Ovary (tissue), 7 donors: ENCODE measurements at regions not wholly inside any gene's neighbourhood (a gene's known extent, or its start where the extent isn't known, plus 50 kb on each side); places are given as distances from the start of the nearest gene placed in this dataset.

ENCODE experiments used
- DNase-seq, 5 donors: peaks; one replicate each; pipeline ENCODE4 v3.0.0-alpha.2; 2019 to 2020
- H3K27ac ChIP-seq, 2 donors: fragments of 200-600 bp; one replicate each; pipeline versions ENCODE4 v1.5.1 to v1.8.0; 2019 to 2022
- H3K27me3 ChIP-seq: fragments of 200-600 bp; one replicate; pipeline ENCODE4 v1.8.0; 2022
- H3K36me3 ChIP-seq: fragments of 200-600 bp; sonication (generic); one replicate; pipeline ENCODE4 v1.5.1; 2019
- H3K4me1 ChIP-seq: one replicate; pipeline ENCODE4 v1.8.1; 2013; ENCODE audit warnings: mild to moderate bottlenecking, moderate library complexity; ENCODE audit not compliant: insufficient read depth
- H3K4me3 ChIP-seq: fragments of 200-600 bp; sonication (generic); one replicate; pipeline ENCODE4 v1.5.1; 2017
- H3K9me3 ChIP-seq, 2 donors: fragments of 200-600 bp in 1 of 2; sonication (generic) in 1 of 2; one replicate each; pipeline versions ENCODE4 v1.5.1 to v1.8.1; 2013 to 2019; ENCODE audit warnings: mild to moderate bottlenecking in 1 of 2, moderate library complexity in 1 of 2
- EP300 ChIP-seq: sonication (generic); formaldehyde crosslinking; IDR thresholded peaks from one replicate; pipeline ENCODE4 v1.6.1; 2017; ENCODE audit warnings: antibody characterized with exemption
- POLR2A ChIP-seq: fragments of 450-650 bp; IDR thresholded peaks from one replicate; pipeline ENCODE4 v1.6.1; 2017; ENCODE audit warnings: antibody characterized with exemption, mild to moderate bottlenecking, moderate library complexity
- WGBS, 3 donors: extraction: QIAGEN DNeasy Blood & Tissue Kit in 1 of 3; methylation state at CpG; one replicate each; pipeline versions ENCODE4 v1.1.5 to v1.1.7; 2013 to 2017; 5-methylcytosine and 5-hydroxymethylcytosine counted together
- intact Hi-C, 4 donors: fragments of 100-400 bp; cut with DNase I; formaldehyde crosslinking; loops; one replicate each; pipeline versions ENCODE4 v1.11.0 to v1.15.1; 2022 to 2023
- TF ChIP-seq, protein P1 (sequence below), 3 donors: fragments of 450-650 bp in 2 of 3; fragments of 200-600 bp in 1 of 3; IDR thresholded peaks; one replicate each; pipeline versions ENCODE4 v1.5.1 to v1.8.0; 2016 to 2022; ENCODE audit warnings: antibody characterized with exemption in 3 of 3, mild to moderate bottlenecking in 1 of 3
- donor health status: DM: no; HTN: no; CAD: no; lungs with moderate emphysema.
- donor health status: DM: no; HTN: no; CAD: no.
- donor health status: Bipolar disorder and iron deficiency.
- donor health status: DM: no; HTN: no; CAD: no.
- donor health status: DM: yes; HTN: yes; CAD: no.

DNA sequence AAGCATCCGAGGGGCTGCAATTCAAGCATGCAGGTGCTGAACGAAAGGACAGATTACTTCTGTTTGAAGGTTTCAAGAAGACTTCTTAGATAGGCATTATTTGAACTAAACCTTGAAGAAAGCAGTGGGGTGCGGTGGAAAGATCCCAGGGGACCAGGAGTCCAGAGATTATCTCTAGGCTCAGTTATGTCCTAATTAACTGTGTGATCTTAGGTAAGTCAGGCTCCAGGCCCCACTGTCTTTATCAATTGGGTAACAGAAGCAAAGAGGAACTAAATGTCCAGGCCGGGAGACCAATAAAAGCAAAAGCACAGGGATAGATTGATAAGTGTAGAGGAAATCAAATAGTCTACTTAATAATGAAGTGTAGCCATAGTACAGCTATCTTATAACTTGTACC, 72.9 kb upstream of the CDC42BPA start:
- Histone ChIP-seq H3K36me3 (no peaks in the 10 kb centered on the region), H3K9me3 (no peaks in the 10 kb centered on the region), H3K4me3 (no peak overlapping the region), H3K27ac (no peak overlapping the region), H3K27me3 (no peaks in the 10 kb centered on the region), H3K4me1 (no peaks in the 10 kb centered on the region)
- WGBS, 3 donors: 81 to 91% (median 85%) methylated on average over 4 of the region's 4 CpGs
- TF ChIP-seq, protein P1, sequence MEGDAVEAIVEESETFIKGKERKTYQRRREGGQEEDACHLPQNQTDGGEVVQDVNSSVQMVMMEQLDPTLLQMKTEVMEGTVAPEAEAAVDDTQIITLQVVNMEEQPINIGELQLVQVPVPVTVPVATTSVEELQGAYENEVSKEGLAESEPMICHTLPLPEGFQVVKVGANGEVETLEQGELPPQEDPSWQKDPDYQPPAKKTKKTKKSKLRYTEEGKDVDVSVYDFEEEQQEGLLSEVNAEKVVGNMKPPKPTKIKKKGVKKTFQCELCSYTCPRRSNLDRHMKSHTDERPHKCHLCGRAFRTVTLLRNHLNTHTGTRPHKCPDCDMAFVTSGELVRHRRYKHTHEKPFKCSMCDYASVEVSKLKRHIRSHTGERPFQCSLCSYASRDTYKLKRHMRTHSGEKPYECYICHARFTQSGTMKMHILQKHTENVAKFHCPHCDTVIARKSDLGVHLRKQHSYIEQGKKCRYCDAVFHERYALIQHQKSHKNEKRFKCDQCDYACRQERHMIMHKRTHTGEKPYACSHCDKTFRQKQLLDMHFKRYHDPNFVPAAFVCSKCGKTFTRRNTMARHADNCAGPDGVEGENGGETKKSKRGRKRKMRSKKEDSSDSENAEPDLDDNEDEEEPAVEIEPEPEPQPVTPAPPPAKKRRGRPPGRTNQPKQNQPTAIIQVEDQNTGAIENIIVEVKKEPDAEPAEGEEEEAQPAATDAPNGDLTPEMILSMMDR (IDR thresholded peaks at IDR 0.05): no peak
- TF ChIP-seq POLR2A (no peak), EP300 (no peak)
- no peak for DNase-seq
- intact Hi-C loops: loop anchor here in 1 of 4 donors (5.0 kb wide), 1 partner anchor 219 kb away; no protein-coding TSS in a partner anchor

DNA sequence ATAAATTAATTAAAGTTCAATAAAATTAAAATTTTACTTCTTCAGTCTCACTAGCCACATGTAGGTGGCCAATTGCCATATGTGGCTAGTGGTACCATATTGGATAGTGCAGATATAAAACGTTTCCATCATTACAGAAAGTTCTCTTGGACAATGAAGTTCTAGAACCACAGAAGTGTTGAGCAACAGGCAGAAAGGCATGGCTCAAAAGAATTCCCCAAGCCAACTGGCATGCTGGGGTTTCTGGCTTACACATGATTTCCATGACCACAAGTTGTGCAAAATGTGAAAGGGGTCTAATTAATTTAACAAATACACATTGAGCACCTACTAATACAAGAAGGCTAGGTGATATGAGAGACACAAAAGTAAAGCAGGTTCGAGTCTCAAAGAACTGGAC, 72.2 kb upstream of the CDC42BPA start:
- no peaks in the 10 kb centered on the region for H3K4me1 ChIP-seq
- H3K4me3 ChIP-seq: no peak overlapping the region
- intact Hi-C loops: loop anchor here in 1 of 4 donors (5.0 kb wide), 1 partner anchor 218 kb away; no protein-coding TSS in a partner anchor
- H3K9me3 ChIP-seq: no peaks in the 10 kb centered on the region
- TF ChIP-seq, protein P1 (IDR thresholded peaks at IDR 0.05): no peak
- TF ChIP-seq EP300 (no peak), POLR2A (no peak)
- DNase-seq: no peak
- H3K27ac ChIP-seq: no peak overlapping the region
- H3K36me3 ChIP-seq: no peaks in the 10 kb centered on the region
- H3K27me3 ChIP-seq: no peaks in the 10 kb centered on the region
- 79 to 91% (median 88%) methylated on average over 2 of the region's 2 CpGs for WGBS, 3 donors

DNA sequence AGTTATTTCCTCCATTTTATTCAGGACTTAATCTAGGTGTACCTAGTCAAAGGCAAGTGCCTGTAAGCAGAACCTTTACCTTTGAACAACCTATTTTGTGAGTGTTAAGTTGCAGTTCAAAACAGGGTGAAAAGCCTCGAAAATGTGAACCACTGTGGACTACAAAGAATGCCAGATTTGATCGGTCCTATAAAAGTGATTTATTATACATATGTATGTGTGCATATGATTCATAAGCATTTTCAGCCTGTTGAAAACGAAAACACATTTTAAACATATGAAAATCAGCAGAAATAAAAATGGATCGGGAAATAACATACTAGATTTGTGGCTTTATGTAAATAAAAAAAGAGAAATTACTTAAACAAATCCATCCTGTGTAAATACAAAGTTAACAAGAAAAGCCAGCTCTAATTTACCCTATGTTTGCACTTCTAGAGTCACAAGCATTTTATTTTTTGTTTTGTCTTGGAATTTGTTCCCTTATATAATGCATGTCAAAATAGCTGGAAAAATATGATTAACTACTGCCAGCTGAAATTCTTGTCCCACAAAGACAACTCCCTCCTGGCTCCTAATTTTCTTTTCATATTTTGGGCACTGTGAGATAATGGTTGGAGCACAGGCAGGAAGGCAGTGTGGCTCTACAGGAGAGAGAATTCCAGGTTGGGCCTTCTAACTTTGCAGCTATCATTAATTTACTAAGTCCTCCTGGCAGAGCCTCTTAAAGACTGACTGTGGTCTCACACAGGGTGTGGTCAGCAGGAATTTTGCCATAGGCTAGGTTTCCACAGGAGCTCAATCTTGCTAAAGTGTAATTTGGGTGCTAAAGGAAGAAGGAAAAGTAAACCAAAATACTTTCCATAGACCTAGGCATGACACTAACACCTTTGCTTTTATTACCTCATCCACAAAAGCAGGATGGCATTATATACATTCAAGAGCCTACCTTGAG, 70.2 kb upstream of the CDC42BPA start:
- H3K4me3 ChIP-seq: no peak overlapping the region
- no peak for DNase-seq
- no peak overlapping the region for H3K27ac ChIP-seq
- intact Hi-C loops: no loop called here
- no peaks in the 10 kb centered on the region for H3K4me1 ChIP-seq
- TF ChIP-seq EP300 (no peak), POLR2A (no peak)
- H3K9me3 ChIP-seq: no peaks in the 10 kb centered on the region
- no peaks in the 10 kb centered on the region for H3K27me3 ChIP-seq
- H3K36me3 ChIP-seq: no peaks in the 10 kb centered on the region
- 40 to 49% (median 47%) methylated on average over 4 of the region's 4 CpGs for WGBS, 3 donors

DNA sequence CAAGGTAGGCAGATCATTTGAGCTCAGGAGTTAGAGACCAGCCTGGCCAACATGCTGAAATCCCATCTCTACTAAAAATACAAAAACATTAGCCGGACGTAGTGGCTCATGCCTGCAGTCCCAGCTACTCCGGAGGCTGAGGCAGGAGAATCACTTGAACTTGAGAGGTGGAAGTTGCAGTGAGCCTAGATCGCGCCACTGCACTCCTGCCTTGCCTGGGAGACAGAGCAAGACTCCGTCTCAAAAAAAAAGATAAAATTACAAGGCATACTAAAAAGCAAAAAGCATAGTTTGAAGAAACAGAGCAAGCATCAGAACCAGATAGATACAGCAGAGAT, 61.2 kb upstream of the CDC42BPA start:
- Histone ChIP-seq H3K36me3 (no peaks in the 10 kb centered on the region), H3K4me1 (no peaks in the 10 kb centered on the region), H3K27ac (no peak overlapping the region), H3K4me3 (no peak overlapping the region), H3K9me3 (no peaks in the 10 kb centered on the region), H3K27me3 (no peaks in the 10 kb centered on the region)
- WGBS, 3 donors: 91 to 96% (median 93%) methylated on average over 6 of the region's 6 CpGs
- no peak for DNase-seq
- TF ChIP-seq, protein P1 (IDR thresholded peaks at IDR 0.05): no peak
- TF ChIP-seq EP300: no peak
- TF ChIP-seq POLR2A: no peak
- intact Hi-C loops: no loop called here
